ENCODE measurements at regions not wholly inside any gene's neighbourhood (a gene's known extent, or its start where the extent isn't known, plus 50 kb on each side); places are given as distances from the start of the nearest gene placed in this dataset.
"Not testable (repeated sequence)": the region's sequence is repeated elsewhere in the genome, so short reads cannot be mapped to it uniquely, and the experiment has no call there.

GRCh38 chr9:82052081-82052480 is 63.5 kb downstream of the SPATA31D1 start:
- no peak for DNase-seq

- DNase-seq, result no peak
These were observed 65.9 kb downstream of the SPATA31D1 start for GRCh38 chr9:82054264-82055015.

- no peak for DNase-seq
These were observed 69.2 kb downstream of the SPATA31D1 start for GRCh38 chr9:82057805-82058204.

GRCh38 chr9:82061801-82062200 is 73.2 kb downstream of the SPATA31D1 start:
- DNase-seq, result not testable (repeated sequence)

- DNase-seq, result no peak
These were observed 73.7 kb downstream of the SPATA31D1 start for GRCh38 chr9:82062245-82062644.

GRCh38 chr9:82073551-82074543 is 85.3 kb downstream of the SPATA31D1 start:
- no peak for DNase-seq

GRCh38 chr9:82080265-82080664 is 91.7 kb downstream of the SPATA31D1 start:
- DNase-seq, result no peak

- no peak for DNase-seq
These were observed 92.9 kb downstream of the SPATA31D1 start for GRCh38 chr9:82081496-82081895.

GRCh38 chr9:82082563-82082962 is 94.0 kb downstream of the SPATA31D1 start:
- no peak for DNase-seq

- no peak for DNase-seq
These were observed 100.0 kb downstream of the SPATA31D1 start for GRCh38 chr9:82088591-82088990.

GRCh38 chr9:82090046-82090445 is 101.5 kb downstream of the SPATA31D1 start:
- no peak for DNase-seq

- no peak for DNase-seq
These were observed 102.5 kb downstream of the SPATA31D1 start for GRCh38 chr9:82091100-82091499.

- DNase-seq, result no peak
These were observed 103.0 kb downstream of the SPATA31D1 start for GRCh38 chr9:82091610-82092009.

GRCh38 chr9:82101475-82101874 is 112.9 kb downstream of the SPATA31D1 start:
- no peak for DNase-seq

GRCh38 chr9:82104252-82104651 is 115.7 kb downstream of the SPATA31D1 start:
- DNase-seq, result no peak

GRCh38 chr9:82105729-82106128 is 117.2 kb downstream of the SPATA31D1 start:
- no peak for DNase-seq

GRCh38 chr9:82106536-82106935 is 118.0 kb downstream of the SPATA31D1 start:
- DNase-seq, result no peak

- DNase-seq, result no peak
These were observed 119.9 kb downstream of the SPATA31D1 start for GRCh38 chr9:82108474-82108873.

- DNase-seq, result no peak
These were observed 120.4 kb downstream of the SPATA31D1 start for GRCh38 chr9:82108941-82109340.

- DNase-seq, result no peak
These were observed 121.1 kb downstream of the SPATA31D1 start for GRCh38 chr9:82109626-82110025.

GRCh38 chr9:82110881-82111280 is 122.3 kb downstream of the SPATA31D1 start:
- DNase-seq, result no peak

GRCh38 chr9:82115331-82115730 is 126.8 kb downstream of the SPATA31D1 start:
- no peak for DNase-seq

GRCh38 chr9:82115900-82116299 is 127.3 kb downstream of the SPATA31D1 start:
- no peak for DNase-seq

- no peak for DNase-seq
These were observed 128.0 kb downstream of the SPATA31D1 start for GRCh38 chr9:82116556-82116955.
